ENCODE measurements at regions not wholly inside any gene's neighbourhood (a gene's known extent, or its start where the extent isn't known, plus 50 kb on each side); places are given as distances from the start of the nearest gene placed in this dataset.

DNA sequence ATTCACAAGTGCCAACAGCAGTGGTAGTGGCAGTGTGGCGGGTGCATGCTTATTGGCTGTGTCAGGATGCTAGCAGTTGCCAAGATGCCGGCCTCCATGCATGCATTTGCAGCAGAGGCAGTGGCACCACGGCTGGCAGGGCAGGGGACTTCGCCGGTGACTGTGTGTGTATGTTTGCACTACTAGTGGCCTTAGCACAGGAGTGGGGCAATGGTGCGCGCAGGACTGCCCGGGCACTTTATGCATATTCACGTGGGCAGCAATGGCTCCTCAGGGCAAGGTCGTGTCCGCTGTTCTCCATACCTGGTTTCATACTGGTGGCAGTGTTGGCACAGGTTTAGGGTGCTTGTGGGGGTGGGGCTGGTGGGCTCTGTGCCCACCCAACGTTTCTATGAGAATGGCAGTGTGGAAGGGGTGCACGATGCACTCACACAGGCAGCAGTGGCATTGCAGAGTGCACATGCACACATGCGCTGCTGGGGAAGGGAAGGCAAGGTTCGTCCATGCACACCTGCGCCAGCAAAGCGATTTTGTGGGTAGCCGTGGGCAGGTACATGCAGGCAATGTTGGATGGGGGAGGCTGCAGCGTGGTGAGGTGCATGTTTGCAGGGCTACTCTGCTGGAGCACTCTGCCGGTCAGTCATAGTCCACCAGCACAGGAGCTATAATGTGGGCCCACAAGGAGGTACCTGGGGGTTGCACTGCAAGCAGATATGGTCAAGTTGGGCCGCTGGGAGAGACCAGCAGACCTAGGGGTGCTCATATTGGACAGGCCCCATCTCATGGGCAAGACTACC lies 338.9 kb upstream of the TECRL start:
- Histone ChIP-seq H3K9me1 (ENCODE audit: insufficient read depth, low read length) (no peaks in the 10 kb centered on the region), H3K36me3 (ENCODE audit: control insufficient read depth, insufficient read depth, low read length) (no peaks in the 10 kb centered on the region), H3K18ac (ENCODE audit: low read depth, low read length) (no peak overlapping the region), H4K5ac (ENCODE audit: low read depth, low read length) (no peak overlapping the region), H3K4ac (ENCODE audit: low read depth, low read length) (no peak overlapping the region), H2BK5ac (ENCODE audit: low read depth, low read length, poor library complexity, severe bottlenecking) (no peak overlapping the region), H2AFZ (replicated peaks; ENCODE audit: low read length, poor library complexity) (no peak overlapping the region), H3K79me1 (ENCODE audit: low read depth in 1 of 2, low read length in 2 of 2) (no peaks in the 10 kb centered on the region), H3K56ac (ENCODE audit: extremely low read depth, insufficient read depth, low read length) (no peak overlapping the region), H3K23ac (ENCODE audit: low read depth, low read length) (no peak overlapping the region), H3K9ac (ENCODE audit: low read depth, low read length) (no peak overlapping the region), H2AK9ac (replicated peaks; ENCODE audit: low read depth, low read length, poor library complexity) (peak overlapping the region; percentile 16), H3K4me3 (ENCODE audit: insufficient read depth, low read depth, low read length) (no peak overlapping the region), H3K14ac (replicated peaks; ENCODE audit: low read depth, low read length) (no peak overlapping the region), H2AK5ac (ENCODE audit: low read depth, low read length) (no peak overlapping the region), H3K27ac (ENCODE audit: insufficient read depth, low read length) (no peak overlapping the region), H4K20me1 (ENCODE audit: insufficient read depth, low read length) (no peaks in the 10 kb centered on the region), H3K27me3 (ENCODE audit: control insufficient read depth, insufficient read depth, low read length) (no peaks in the 10 kb centered on the region), H3K9me3 (ENCODE audit: control insufficient read depth, insufficient read depth, low read length) (peaks cover 14% of the 10 kb centered on the region), H2BK20ac (ENCODE audit: low read depth, low read length) (no peak overlapping the region), H3K4me1 (ENCODE audit: control insufficient read depth, insufficient read depth, low read length) (no peaks in the 10 kb centered on the region), H2BK120ac (ENCODE audit: low read depth, low read length) (no peak overlapping the region), H3K4me2 (ENCODE audit: low read depth, low read length) (no peak overlapping the region), H4K8ac (ENCODE audit: low read depth in 2 of 2, low read length in 2 of 2) (no peak overlapping the region), H4K91ac (ENCODE audit: insufficient read depth, low read depth, low read length) (no peak overlapping the region), H2BK15ac (ENCODE audit: low read depth, low read length) (no peak overlapping the region)
- no TSS peak for BruUV-seq (replicated peaks)
- WGBS, 2 experiments (ENCODE audit: extremely low coverage in 2 of 2, insufficient read length in 1 of 2) = 66% methylated on average over 13 of the region's 21 CpGs; no CpG with 5 or more reads in 1 of the 2 experiments
- CTCF ChIA-PET = no interaction called here
- DNase-seq (no peak), ATAC-seq (ENCODE audit: low read depth) (no peak)
- in situ Hi-C loops (cut with MboI; ENCODE audit: low sequenced_read_pairs) (no loop called here), intact Hi-C loops (cut with micrococcal nuclease) (no loop called here), dilution Hi-C loops (cut with HindIII; ENCODE audit: low sequenced_read_pairs, unreplicated experiment) (no loop called here)
- TF ChIP-seq MAFK (IDR thresholded peaks at IDR 0.05; ENCODE audit: low read depth, low read length) (no peak), CEBPB (IDR thresholded peaks at IDR 0.05; ENCODE audit: low read depth, low read length) (no peak), SMC3 (IDR thresholded peaks at IDR 0.05; ENCODE audit: low read depth, low read length) (no peak), BHLHE40 (IDR thresholded peaks at IDR 0.05; ENCODE audit: low read depth, low read length) (no peak), MXI1 (IDR thresholded peaks at IDR 0.05; ENCODE audit: borderline replicate concordance, low read depth, low read length) (no peak), RAD21 (IDR thresholded peaks at IDR 0.05; ENCODE audit: low read length) (no peak), FOS (IDR thresholded peaks at IDR 0.05; ENCODE audit: low read depth, low read length) (no peak), NFE2L2 (IDR thresholded peaks at IDR 0.05; ENCODE audit: low read depth, low read length) (no peak), RFX5 (IDR thresholded peaks at IDR 0.05; ENCODE audit: low read depth, low read length) (no peak), CHD1 (IDR thresholded peaks at IDR 0.05; ENCODE audit: low read depth, low read length) (no peak), POLR2A (IDR thresholded peaks at IDR 0.05; ENCODE audit: low read depth, low read length) (no peak), MAZ (IDR thresholded peaks at IDR 0.05; ENCODE audit: borderline replicate concordance, low read depth, low read length) (no peak), RCOR1 (IDR thresholded peaks at IDR 0.05; ENCODE audit: insufficient replicate concordance, low read length) (no peak)
- TF ChIP-seq, protein P1, sequence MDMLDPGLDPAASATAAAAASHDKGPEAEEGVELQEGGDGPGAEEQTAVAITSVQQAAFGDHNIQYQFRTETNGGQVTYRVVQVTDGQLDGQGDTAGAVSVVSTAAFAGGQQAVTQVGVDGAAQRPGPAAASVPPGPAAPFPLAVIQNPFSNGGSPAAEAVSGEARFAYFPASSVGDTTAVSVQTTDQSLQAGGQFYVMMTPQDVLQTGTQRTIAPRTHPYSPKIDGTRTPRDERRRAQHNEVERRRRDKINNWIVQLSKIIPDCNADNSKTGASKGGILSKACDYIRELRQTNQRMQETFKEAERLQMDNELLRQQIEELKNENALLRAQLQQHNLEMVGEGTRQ (IDR thresholded peaks at IDR 0.05; ENCODE audit: low read depth, low read length) = no peak
- TF ChIP-seq, protein P2, sequence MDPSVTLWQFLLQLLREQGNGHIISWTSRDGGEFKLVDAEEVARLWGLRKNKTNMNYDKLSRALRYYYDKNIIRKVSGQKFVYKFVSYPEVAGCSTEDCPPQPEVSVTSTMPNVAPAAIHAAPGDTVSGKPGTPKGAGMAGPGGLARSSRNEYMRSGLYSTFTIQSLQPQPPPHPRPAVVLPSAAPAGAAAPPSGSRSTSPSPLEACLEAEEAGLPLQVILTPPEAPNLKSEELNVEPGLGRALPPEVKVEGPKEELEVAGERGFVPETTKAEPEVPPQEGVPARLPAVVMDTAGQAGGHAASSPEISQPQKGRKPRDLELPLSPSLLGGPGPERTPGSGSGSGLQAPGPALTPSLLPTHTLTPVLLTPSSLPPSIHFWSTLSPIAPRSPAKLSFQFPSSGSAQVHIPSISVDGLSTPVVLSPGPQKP (IDR thresholded peaks at IDR 0.05; ENCODE audit: borderline replicate concordance, low read depth, low read length) = no peak
- TF ChIP-seq, protein P3, sequence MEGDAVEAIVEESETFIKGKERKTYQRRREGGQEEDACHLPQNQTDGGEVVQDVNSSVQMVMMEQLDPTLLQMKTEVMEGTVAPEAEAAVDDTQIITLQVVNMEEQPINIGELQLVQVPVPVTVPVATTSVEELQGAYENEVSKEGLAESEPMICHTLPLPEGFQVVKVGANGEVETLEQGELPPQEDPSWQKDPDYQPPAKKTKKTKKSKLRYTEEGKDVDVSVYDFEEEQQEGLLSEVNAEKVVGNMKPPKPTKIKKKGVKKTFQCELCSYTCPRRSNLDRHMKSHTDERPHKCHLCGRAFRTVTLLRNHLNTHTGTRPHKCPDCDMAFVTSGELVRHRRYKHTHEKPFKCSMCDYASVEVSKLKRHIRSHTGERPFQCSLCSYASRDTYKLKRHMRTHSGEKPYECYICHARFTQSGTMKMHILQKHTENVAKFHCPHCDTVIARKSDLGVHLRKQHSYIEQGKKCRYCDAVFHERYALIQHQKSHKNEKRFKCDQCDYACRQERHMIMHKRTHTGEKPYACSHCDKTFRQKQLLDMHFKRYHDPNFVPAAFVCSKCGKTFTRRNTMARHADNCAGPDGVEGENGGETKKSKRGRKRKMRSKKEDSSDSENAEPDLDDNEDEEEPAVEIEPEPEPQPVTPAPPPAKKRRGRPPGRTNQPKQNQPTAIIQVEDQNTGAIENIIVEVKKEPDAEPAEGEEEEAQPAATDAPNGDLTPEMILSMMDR (conservative IDR thresholded peaks at IDR 0.05; ENCODE audit: low read depth, low read length) = no peak
- POLR2A ChIA-PET (ENCODE audit: unreplicated experiment) = no interaction called here

All from IMR-90 (cell line).